Keratinocyte (primary cell): ENCODE measurements at regions not wholly inside any gene's neighbourhood (a gene's known extent, or its start where the extent isn't known, plus 50 kb on each side); places are given as distances from the start of the nearest gene placed in this dataset.

Experiments
- DNase-seq: peaks from one replicate; pipeline ENCODE4 v3.0.0-alpha.2; 2011; ENCODE audit warnings: low read depth, missing footprints, low spot score
- FAIRE-seq: peaks from 2 replicates; lab custom pipeline; 2011; peaks lifted over from hg19 to GRCh38; lab: Jason Lieb, UNC
- H2AFZ ChIP-seq: 2 replicates; pipeline ENCODE4 v1.6.0; 2012; ENCODE audit warnings: low read length, control low read depth, inconsistent platforms; ENCODE audit not compliant: control insufficient read depth
- H3K27ac ChIP-seq: 2 replicates; pipeline ENCODE4 v1.5.1; 2011; ENCODE audit warnings: low read length; ENCODE audit not compliant: control insufficient read depth, insufficient read depth
- H3K27me3 ChIP-seq: 3 replicates; pipeline ENCODE4 v1.6.0; 2011; ENCODE audit warnings: low read length; ENCODE audit not compliant: control insufficient read depth, insufficient read depth; ENCODE audit errors: extremely low read depth
- H3K36me3 ChIP-seq, 2 experiments: 2 replicates in 1 of 2; 3 replicates in 1 of 2; pipeline ENCODE4 v1.5.1; 2011; ENCODE audit warnings: low read length in 2 of 2, mild to moderate bottlenecking in 1 of 2; ENCODE audit not compliant: control insufficient read depth in 2 of 2, insufficient read depth in 2 of 2; ENCODE audit errors: extremely low read depth in 1 of 2
- H3K4me1 ChIP-seq: 3 replicates; pipeline ENCODE4 v1.5.1; 2011; ENCODE audit warnings: low read length; ENCODE audit not compliant: control insufficient read depth, insufficient read depth; ENCODE audit errors: extremely low read depth
- H3K4me2 ChIP-seq: 3 replicates; pipeline ENCODE4 v1.6.0; 2011; ENCODE audit warnings: low read depth, low read length; ENCODE audit not compliant: control insufficient read depth, insufficient read depth; ENCODE audit errors: extremely low read depth
- H3K4me3 ChIP-seq, 3 experiments: fragments of 200-600 bp in 1 of 3; sonication (generic) in 1 of 3; 2 replicates in 2 of 3; 3 replicates in 1 of 3; pipeline ENCODE4 v1.5.1; 2011 to 2016; ENCODE audit warnings: low read length in 3 of 3, mild to moderate bottlenecking in 3 of 3, control low read depth in 2 of 3, inconsistent platforms in 1 of 3, low read depth in 1 of 3, mixed read lengths in 1 of 3, mixed run types in 1 of 3, moderate library complexity in 1 of 3; ENCODE audit not compliant: control insufficient read depth in 2 of 3, insufficient read depth in 2 of 3; ENCODE audit errors: extremely low read depth in 1 of 3
- H3K79me2 ChIP-seq: 2 replicates; pipeline ENCODE4 v1.6.0; 2012; ENCODE audit warnings: low read length; ENCODE audit not compliant: control insufficient read depth, insufficient read depth
- H3K9ac ChIP-seq: 3 replicates; pipeline ENCODE4 v1.6.0; 2011; ENCODE audit warnings: low read length; ENCODE audit not compliant: control insufficient read depth, insufficient read depth; ENCODE audit errors: extremely low read depth
- H3K9me1 ChIP-seq: 3 replicates; pipeline ENCODE4 v1.6.0; 2011; ENCODE audit warnings: low read length; ENCODE audit not compliant: control insufficient read depth, insufficient read depth; ENCODE audit errors: extremely low read depth
- H3K9me3 ChIP-seq: 2 replicates; pipeline ENCODE4 v1.5.1; 2012; ENCODE audit warnings: low read depth, low read length; ENCODE audit not compliant: control insufficient read depth
- H4K20me1 ChIP-seq: 3 replicates; pipeline ENCODE4 v1.6.0; 2011; ENCODE audit warnings: low read length; ENCODE audit not compliant: control insufficient read depth, insufficient read depth; ENCODE audit errors: extremely low read depth
- CTCF ChIP-seq, 3 experiments: IDR thresholded peaks in 1 of 3; conservative IDR thresholded peaks in 1 of 3; optimal IDR thresholded peaks in 1 of 3; 2 replicates in 2 of 3; 3 replicates in 1 of 3; pipeline versions ENCODE3 to v1.5.1; 2011; ENCODE audit warnings: low read length in 3 of 3, mild to moderate bottlenecking in 3 of 3, moderate library complexity in 2 of 3, control low read depth in 1 of 3, inconsistent platforms in 1 of 3; ENCODE audit not compliant: insufficient read depth in 2 of 3; ENCODE audit errors: extremely low read depth in 1 of 3
- EZH2 ChIP-seq: IDR thresholded peaks from one replicate; pipeline ENCODE4 v1.6.1; 2012; ENCODE audit warnings: inconsistent platforms, mild to moderate bottlenecking, low read length, moderate library complexity
- dilution Hi-C: fragments of 300-500 bp; cut with MboI; formaldehyde crosslinking; loops from one replicate; pipeline ENCODE4 v1.7.0; 2020; ENCODE audit warnings: low sequenced_read_pairs; ENCODE audit not compliant: extremely low pct_ligation_motif_present

- H3K79me2 ChIP-seq, result no peaks in the 10 kb centered on the region
- no peak overlapping the region for H3K27ac ChIP-seq
- H3K36me3 ChIP-seq, result no peaks in the 10 kb centered on the region
- no peaks in the 10 kb centered on the region for H3K9me1 ChIP-seq
- no peak overlapping the region for H3K4me3 ChIP-seq
- DNase-seq (no peak), FAIRE-seq (no peak)
- no peak overlapping the region for H2AFZ ChIP-seq
- no peak for TF ChIP-seq EZH2
- TF ChIP-seq CTCF (optimal IDR thresholded peaks at IDR 0.05 in 1 of 3, IDR thresholded peaks at IDR 0.05 in 1 of 3, conservative IDR thresholded peaks at IDR 0.05 in 1 of 3; ENCODE audit: extremely low read depth in 1 of 3, insufficient read depth in 2 of 3, low read length in 3 of 3), result no peak
- H4K20me1 ChIP-seq, result no peaks in the 10 kb centered on the region
- no peaks in the 10 kb centered on the region for H3K9me3 ChIP-seq
- H3K4me2 ChIP-seq, result no peak overlapping the region
- dilution Hi-C loops, result no loop called here
- H3K4me1 ChIP-seq, result no peaks in the 10 kb centered on the region
- H3K9ac ChIP-seq, result no peak overlapping the region
- H3K27me3 ChIP-seq, result peaks cover 3% of the 10 kb centered on the region
Measured at GRCh38 chr12:59196989-59197388, 276.7 kb upstream of the LRIG3 start.

GRCh38 chr12:59194794-59195193 is 274.5 kb upstream of the LRIG3 start:
- no peak for FAIRE-seq
- Histone ChIP-seq H3K27me3 (peaks cover 3% of the 10 kb centered on the region), H3K9me3 (no peaks in the 10 kb centered on the region), H3K4me2 (no peak overlapping the region), H3K4me1 (no peaks in the 10 kb centered on the region), H3K9me1 (no peaks in the 10 kb centered on the region), H3K36me3 (no peaks in the 10 kb centered on the region), H3K9ac (no peak overlapping the region), H2AFZ (no peak overlapping the region), H3K4me3 (no peak overlapping the region), H4K20me1 (no peaks in the 10 kb centered on the region), H3K27ac (no peak overlapping the region), H3K79me2 (no peaks in the 10 kb centered on the region)
- no peak for DNase-seq
- TF ChIP-seq CTCF (optimal IDR thresholded peaks at IDR 0.05 in 1 of 3, IDR thresholded peaks at IDR 0.05 in 1 of 3, conservative IDR thresholded peaks at IDR 0.05 in 1 of 3; ENCODE audit: extremely low read depth in 1 of 3, insufficient read depth in 2 of 3, low read length in 3 of 3), result no peak
- TF ChIP-seq EZH2, result no peak
- dilution Hi-C loops, result no loop called here
